Cerebellar cortex (tissue), 1 donor: ENCODE measurements at regions not wholly inside any gene's neighbourhood (a gene's known extent, or its start where the extent isn't known, plus 50 kb on each side); places are given as distances from the start of the nearest gene placed in this dataset.

Experiments used
- DNase-seq: peaks from one replicate; pipeline ENCODE4 v3.0.0-alpha.2; 2015; ENCODE audit warnings: low spot score

DNA sequence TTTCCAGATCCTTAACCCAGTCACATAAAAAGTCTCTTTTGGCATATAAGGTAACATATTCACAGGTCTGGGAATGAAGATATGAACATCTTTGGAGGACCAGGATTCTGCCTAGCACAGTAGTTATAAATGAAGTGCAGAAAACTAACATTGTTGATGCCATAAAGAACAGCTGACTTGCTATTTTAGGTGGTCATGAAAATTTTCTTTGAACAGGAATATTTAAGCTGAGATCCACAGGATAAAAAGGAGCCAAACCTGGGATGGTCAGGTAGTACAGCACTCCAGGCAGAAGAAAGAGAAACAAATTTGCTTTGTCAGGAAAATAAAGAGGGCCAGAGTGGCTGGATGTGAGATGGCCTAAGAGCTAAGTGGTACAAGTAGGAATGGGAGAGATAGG, 80.0 kb downstream of the CENPW start:
- DNase-seq = no peak

- no peak for DNase-seq
Measured at GRCh38 chr6:126422912-126423311, 83.0 kb downstream of the CENPW start.

DNA sequence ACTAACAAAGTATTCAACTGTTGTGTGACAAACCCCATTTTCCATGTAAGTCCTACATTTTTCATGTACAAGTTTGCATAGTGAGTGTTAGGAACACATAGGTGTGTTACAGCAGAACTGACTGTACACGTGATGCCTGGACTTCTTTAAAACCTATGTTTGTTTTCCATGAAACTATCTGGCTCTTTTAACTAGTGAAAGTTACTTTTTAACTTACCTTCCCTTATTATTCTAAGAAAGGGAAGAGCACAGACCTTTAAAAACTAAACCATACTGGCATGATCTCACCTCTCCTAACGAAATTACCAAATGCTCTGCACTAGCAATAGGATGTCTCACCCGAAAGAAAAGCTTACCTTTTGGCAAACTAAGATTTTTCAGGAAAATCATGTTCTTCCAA, 87.8 kb downstream of the CENPW start:
- DNase-seq = no peak

GRCh38 chr6:126429866-126430265, 90.0 kb downstream of the CENPW start:
- no peak for DNase-seq

DNA sequence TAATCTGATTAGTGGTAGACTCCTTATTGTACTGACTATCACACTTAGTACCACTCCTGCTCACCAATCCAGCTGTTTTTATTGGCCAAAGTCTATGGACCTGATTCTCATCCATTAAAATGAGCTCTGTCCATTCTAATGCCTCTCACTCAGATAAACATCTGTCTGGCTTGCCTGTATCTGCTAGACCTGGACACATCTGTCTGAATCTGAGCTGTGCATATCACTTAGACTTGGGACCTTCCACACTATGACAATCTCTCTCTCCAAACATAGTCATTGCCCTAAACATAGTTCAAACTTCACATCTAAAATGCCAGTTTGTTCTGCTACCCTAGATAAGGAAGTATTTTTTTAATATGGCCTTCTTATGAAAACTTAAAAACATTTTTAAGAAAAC, 92.6 kb downstream of the CENPW start:
- no peak for DNase-seq

GRCh38 chr6:126433927-126434326, 94.0 kb downstream of the CENPW start:
- no peak for DNase-seq

DNA sequence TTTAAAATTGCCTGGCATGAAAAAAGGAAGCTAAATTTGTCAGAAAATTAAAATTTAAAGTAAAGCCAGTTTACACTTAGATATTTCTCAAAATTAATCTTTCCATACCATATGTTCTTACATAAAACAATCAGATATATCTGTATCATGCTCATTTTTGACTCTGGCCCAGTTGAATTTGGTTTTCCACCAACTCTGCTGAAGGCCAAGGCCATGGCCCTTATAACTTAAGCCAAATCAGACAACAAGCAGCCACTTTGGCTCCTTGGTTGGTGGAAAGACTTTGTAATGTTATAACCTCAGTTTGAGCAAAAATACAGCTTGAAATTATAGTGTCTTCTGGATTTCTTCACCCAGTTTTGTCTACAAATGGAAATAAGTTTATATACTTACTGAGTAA, 97.3 kb downstream of the CENPW start:
- no peak for DNase-seq

DNA sequence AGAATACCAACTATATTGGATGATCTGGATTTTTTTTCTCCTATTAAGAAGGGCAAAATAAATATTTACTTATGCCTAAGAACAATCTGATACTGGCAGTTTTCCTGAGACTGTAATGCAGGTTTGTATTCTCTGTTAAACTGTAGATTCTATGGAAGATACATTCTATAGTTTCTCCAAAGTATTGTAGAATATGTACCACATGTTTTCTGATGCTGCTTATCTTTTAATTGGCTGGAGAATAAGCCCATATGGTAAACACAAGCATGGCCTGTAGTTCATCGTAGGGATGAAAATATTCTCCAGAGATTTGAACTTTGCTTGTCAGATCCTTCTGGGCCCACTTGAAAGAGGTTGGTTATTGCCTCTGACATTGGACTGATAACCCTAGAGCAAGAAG, 99.1 kb downstream of the CENPW start:
- DNase-seq = no peak

DNA sequence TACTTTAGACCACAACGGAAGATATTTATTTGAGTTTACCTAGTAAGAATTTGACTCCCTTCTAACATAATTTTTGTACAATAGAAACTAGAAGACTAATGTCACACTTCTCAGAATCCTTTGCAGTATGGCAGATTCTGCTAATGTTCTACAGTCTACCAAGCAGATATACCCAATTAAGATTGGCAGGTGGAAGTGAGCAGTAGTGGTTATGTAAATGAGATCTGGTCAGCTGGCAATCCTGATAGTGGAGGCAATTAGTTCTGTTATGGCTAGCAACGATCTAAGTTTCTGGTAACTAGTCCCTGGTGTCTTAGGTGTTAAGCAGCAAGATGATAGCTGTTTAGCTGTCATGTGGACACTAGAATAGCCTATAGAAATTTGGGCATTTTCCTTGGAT, 101.0 kb downstream of the CENPW start:
- no peak for DNase-seq

- DNase-seq = no peak
Measured at GRCh38 chr6:126444659-126445273, 104.9 kb downstream of the CENPW start.

GRCh38 chr6:126446248-126446647, 106.3 kb downstream of the CENPW start:
- no peak for DNase-seq

GRCh38 chr6:126447367-126447766, 107.5 kb downstream of the CENPW start:
- DNase-seq = no peak

DNA sequence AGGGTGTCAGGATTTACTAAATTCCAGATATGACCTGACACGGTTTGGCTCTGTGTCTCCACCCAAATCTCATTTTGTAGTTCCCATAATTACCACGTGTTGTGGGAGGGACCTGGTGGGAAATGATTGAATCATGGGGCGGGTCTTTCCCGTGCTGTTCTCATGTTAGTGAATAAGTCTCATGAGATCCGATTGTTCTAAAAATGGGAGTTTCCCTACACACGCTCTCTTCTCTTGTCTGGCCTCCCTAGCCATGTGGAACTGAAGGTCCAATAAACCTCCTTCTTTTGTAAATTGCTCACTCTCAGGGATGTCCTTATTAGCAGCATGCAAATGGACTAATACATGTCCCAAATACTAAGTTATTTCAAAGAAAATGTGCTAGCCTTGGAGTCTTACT, 121.1 kb downstream of the CENPW start:
- no peak for DNase-seq

GRCh38 chr6:126464245-126464644, 124.3 kb downstream of the CENPW start:
- DNase-seq = no peak

GRCh38 chr6:126475449-126475848, 135.5 kb downstream of the CENPW start:
- DNase-seq = no peak

DNA sequence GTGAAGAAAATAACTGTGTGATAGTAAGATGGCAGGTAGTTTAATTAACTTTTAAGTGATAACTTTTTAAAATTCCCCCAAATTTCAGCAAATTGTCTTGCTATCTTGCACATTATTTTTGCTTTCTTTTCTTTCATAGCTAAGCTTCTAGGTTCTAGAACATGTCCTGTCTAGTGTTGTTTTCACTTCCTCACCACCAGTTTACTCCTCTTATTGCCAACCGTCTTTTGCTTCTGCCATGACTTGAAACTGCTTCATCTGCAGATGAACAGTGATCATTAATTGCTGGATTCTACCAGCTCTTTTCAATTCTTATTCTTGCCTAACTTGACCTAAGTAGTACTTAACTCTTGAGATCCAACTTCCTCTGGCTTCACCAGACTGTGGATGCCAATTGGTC, 137.8 kb downstream of the CENPW start:
- DNase-seq = no peak

GRCh38 chr6:126480268-126480667, 140.4 kb downstream of the CENPW start:
- DNase-seq = no peak

DNA sequence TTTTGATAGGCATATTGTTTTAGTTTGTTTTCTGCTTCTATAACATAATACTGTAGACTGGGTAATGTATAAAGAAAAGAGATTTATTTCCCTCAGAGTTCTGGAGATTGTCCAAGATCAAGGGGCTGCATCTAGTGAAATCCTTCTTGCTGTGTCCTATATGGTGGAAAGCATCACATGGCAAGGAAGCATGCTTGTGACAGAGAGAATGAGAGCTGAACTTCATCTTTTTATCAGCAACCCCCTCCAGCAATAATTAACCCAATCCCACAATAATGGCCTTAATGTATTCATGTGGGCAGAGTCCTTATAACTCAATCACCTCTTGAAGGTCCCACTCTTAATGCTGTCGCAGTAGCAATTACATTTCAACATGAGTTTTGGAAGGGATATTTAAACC, 141.4 kb downstream of the CENPW start:
- DNase-seq = no peak

GRCh38 chr6:126504792-126505191, 164.9 kb downstream of the CENPW start:
- no peak for DNase-seq

GRCh38 chr6:126513198-126513597, 173.3 kb downstream of the CENPW start:
- DNase-seq = no peak

- DNase-seq = no peak
Measured at GRCh38 chr6:126516411-126516810, 176.5 kb downstream of the CENPW start.

DNA sequence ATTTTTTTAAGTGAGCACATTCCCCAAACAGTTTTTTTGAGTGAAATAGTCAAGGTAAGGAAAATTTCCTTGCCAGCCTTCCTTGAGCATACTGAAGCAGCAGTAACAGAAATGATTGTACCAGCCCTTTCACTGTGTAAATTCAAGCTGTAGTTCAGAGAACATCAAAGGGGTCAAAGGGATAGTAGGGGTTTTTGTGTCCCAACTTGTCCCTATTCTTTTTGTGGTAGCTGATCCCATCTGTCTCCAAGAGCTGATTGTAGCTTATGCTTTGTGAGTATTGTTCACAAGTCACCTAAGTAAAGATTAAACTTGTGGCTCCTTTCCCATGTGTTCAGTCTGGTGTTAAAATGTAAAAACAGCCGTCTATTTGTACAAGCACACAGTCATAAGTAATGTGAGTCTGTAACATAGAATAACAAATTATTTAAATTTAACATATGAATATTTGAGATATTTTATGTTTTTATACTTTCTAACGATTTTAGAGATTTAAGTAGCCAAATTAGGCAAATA, 185.0 kb downstream of the CENPW start:
- no peak for DNase-seq

DNA sequence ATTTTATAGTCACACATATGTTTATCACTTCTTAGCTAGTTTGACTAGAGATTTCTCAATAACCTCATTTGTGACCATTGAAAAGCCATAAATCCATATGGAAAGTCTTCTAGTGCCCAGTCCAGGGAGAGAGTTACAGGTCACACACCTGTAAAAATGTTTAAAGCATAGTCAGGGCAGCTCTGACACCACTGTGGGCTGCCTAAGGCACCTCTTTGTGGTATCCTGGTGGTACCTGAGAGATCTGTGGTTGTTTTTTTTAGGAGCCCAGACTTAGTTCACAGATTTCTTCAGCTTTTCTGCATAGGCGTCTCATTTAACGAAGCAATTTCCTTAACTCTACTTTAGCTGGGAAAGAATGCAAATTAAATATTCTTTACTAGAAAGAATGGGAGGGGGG, 186.6 kb downstream of the CENPW start:
- no peak for DNase-seq

GRCh38 chr6:126526996-126527606, 187.2 kb downstream of the CENPW start:
- no peak for DNase-seq
